B cell (primary cell): ENCODE measurements at regions not wholly inside any gene's neighbourhood (a gene's known extent, or its start where the extent isn't known, plus 50 kb on each side); places are given as distances from the start of the nearest gene placed in this dataset.
"Not testable (repeated sequence)": the region's sequence is repeated elsewhere in the genome, so short reads cannot be mapped to it uniquely, and the experiment has no call there.

ENCODE experiments used
- ATAC-seq: fragments of 200-7000 bp; cut with Tn5 transposase; one replicate; pipeline ENCODE4 v1.10.0; 2021; ENCODE audit warnings: low read depth, mild to moderate bottlenecking, moderate number of reproducible peaks, moderate library complexity
- CTCF ChIA-PET: fragments of 350-600 bp; sonication (Branson Sonifier 250); formaldehyde crosslinking; loops from one replicate; lab custom pipeline; 2021; ENCODE audit warnings: antibody characterized with exemption, inconsistent platforms; lab: Charles Lee
- POLR2A ChIA-PET: fragments of 350-600 bp; sonication (Branson Sonifier 250); formaldehyde crosslinking; loops from one replicate; lab custom pipeline; 2021; ENCODE audit warnings: antibody characterized with exemption; lab: Charles Lee
- DNase-seq: peaks from one replicate; pipeline ENCODE4 v3.0.0; 2013
- H2AFZ ChIP-seq: 2 replicates; pipeline ENCODE4 v1.6.1; 2012; ENCODE audit warnings: mild to moderate bottlenecking, low read depth, low read length; ENCODE audit not compliant: insufficient read depth, poor library complexity, severe bottlenecking
- H3K27ac ChIP-seq, 2 donors: 1 replicate in 1 of 2; 2 replicates in 1 of 2; pipeline ENCODE4 v1.5.1; 2012 to 2013; ENCODE audit warnings: low read length in 2 of 2, mild to moderate bottlenecking in 2 of 2, moderate library complexity in 1 of 2
- H3K27me3 ChIP-seq, 4 experiments: fragments of 200-600 bp in 1 of 4; sonication (generic) in 1 of 4; replicated peaks in 1 of 4; 1 replicate in 2 of 4; 2 replicates in 2 of 4; pipeline versions ENCODE4 v1.6.1 to v1.7.0; 2013 to 2016; ENCODE audit warnings: low read length in 3 of 4, mild to moderate bottlenecking in 2 of 4, mixed read lengths in 1 of 4, moderate library complexity in 1 of 4; ENCODE audit not compliant: insufficient read depth in 4 of 4, control insufficient read depth in 3 of 4; ENCODE audit errors: control extremely low read depth in 1 of 4
- H3K36me3 ChIP-seq, 2 experiments: replicated peaks in 1 of 2; 1 replicate in 1 of 2; 2 replicates in 1 of 2; pipeline versions ENCODE4 v1.6.1 to v1.7.1; 2013; ENCODE audit warnings: low read length in 1 of 2; ENCODE audit not compliant: insufficient read depth in 2 of 2, control insufficient read depth in 1 of 2; ENCODE audit errors: control extremely low read depth in 1 of 2, extremely low read depth in 1 of 2
- H3K4me1 ChIP-seq, 2 donors: fragments of 200-600 bp in 1 of 2; sonication (generic) in 1 of 2; 1 replicate in 1 of 2; 2 replicates in 1 of 2; pipeline versions ENCODE4 v1.5.1 to v1.6.1; 2013 to 2017; ENCODE audit warnings: low read length in 2 of 2; ENCODE audit not compliant: control insufficient read depth in 2 of 2, insufficient read depth in 2 of 2
- H3K4me2 ChIP-seq: replicated peaks from 2 replicates; pipeline ENCODE3; 2012; ENCODE audit warnings: mild to moderate bottlenecking, low read depth, low read length; ENCODE audit not compliant: poor library complexity, severe bottlenecking
- H3K4me3 ChIP-seq, 5 experiments: fragments of 200-600 bp in 1 of 5; sonication (generic) in 1 of 5; 1 replicate in 3 of 5; 2 replicates in 2 of 5; pipeline versions ENCODE4 v1.5.1 to v1.7.0; 2011 to 2016; ENCODE audit warnings: low read length in 4 of 5, mild to moderate bottlenecking in 4 of 5, low read depth in 2 of 5, control low read depth in 1 of 5, moderate library complexity in 1 of 5; ENCODE audit not compliant: insufficient read depth in 1 of 5; ENCODE audit errors: control extremely low read depth in 1 of 5, extremely low read depth in 1 of 5
- H3K79me2 ChIP-seq: fragments of 200-600 bp; sonication (generic); one replicate; pipeline ENCODE4 v1.6.0; 2016; ENCODE audit warnings: low read length; ENCODE audit not compliant: control insufficient read depth, insufficient read depth
- H3K9ac ChIP-seq: fragments of 200-600 bp; sonication (generic); 2 replicates; pipeline ENCODE4 v1.6.1; 2017; ENCODE audit warnings: mild to moderate bottlenecking, low read length, moderate library complexity
- H3K9me3 ChIP-seq, 3 donors: one replicate each; pipeline versions ENCODE4 v1.6.1 to v1.7.1; 2013; ENCODE audit warnings: low read length in 2 of 3; ENCODE audit not compliant: control insufficient read depth in 2 of 3, insufficient read depth in 1 of 3; ENCODE audit errors: control extremely low read depth in 1 of 3
- H4K20me1 ChIP-seq: 2 replicates; pipeline ENCODE4 v1.6.0; 2012; ENCODE audit warnings: mild to moderate bottlenecking, low read length; ENCODE audit not compliant: insufficient read depth, control insufficient read depth, poor library complexity, severe bottlenecking
- H3K27ac Mint-ChIP-seq: one replicate; pipeline ENCODE4 v1.8.0; 2021; ENCODE audit warnings: mixed read lengths
- H3K27me3 Mint-ChIP-seq: one replicate; pipeline ENCODE4 v1.8.0; 2021; ENCODE audit warnings: mixed read lengths
- H3K4me1 Mint-ChIP-seq: one replicate; pipeline ENCODE4 v1.8.0; 2021; ENCODE audit warnings: mixed read lengths
- H3K4me3 Mint-ChIP-seq: one replicate; pipeline ENCODE4 v1.8.0; 2021; ENCODE audit warnings: mixed read lengths
- H3K9me3 Mint-ChIP-seq: one replicate; pipeline ENCODE4 v1.8.0; 2022; ENCODE audit warnings: mixed read lengths; ENCODE audit not compliant: insufficient read depth
- CTCF ChIP-seq: fragments of 200-600 bp; IDR thresholded peaks from one replicate; pipeline ENCODE4 v1.8.0; 2022; ENCODE audit warnings: antibody characterized with exemption, mild to moderate bottlenecking
- EZH2 ChIP-seq: IDR thresholded peaks from 2 replicates; pipeline ENCODE4 v1.6.1; 2012; ENCODE audit warnings: borderline replicate concordance, low read depth, mild to moderate bottlenecking, moderate library complexity, low read length; ENCODE audit not compliant: insufficient read depth, poor library complexity, severe bottlenecking
- WGBS: methylation state at CpG from one replicate; pipeline ENCODE4 v1.1.5; 2013; ENCODE audit warnings: missing lambda C conversion rate; ENCODE audit not compliant: insufficient coverage; 5-methylcytosine and 5-hydroxymethylcytosine counted together
- intact Hi-C: fragments of 100-400 bp; cut with micrococcal nuclease; formaldehyde crosslinking; loops from one replicate; pipeline ENCODE4 v1.10.0; 2022

GRCh38 chr6:92243315-92243714, 1176.0 kb downstream of the EPHA7 start:
- intact Hi-C loops = no loop called here
- POLR2A ChIA-PET = no interaction called here

GRCh38 chr6:92231171-92231701, 1188.1 kb downstream of the EPHA7 start:
- TF ChIP-seq CTCF = no peak
- no peak for TF ChIP-seq EZH2
- H3K4me1 ChIP-seq = no peaks in the 10 kb centered on the region
- H3K4me3 Mint-ChIP-seq = no peak overlapping the region
- CTCF ChIA-PET = no interaction called here
- ATAC-seq (no peak), DNase-seq (no peak)
- peaks cover 6% of the 10 kb centered on the region for H3K9me3 Mint-ChIP-seq
- no peaks in the 10 kb centered on the region for H3K79me2 ChIP-seq
- no peaks in the 10 kb centered on the region for H3K27me3 ChIP-seq
- no peaks in the 10 kb centered on the region for H3K4me1 Mint-ChIP-seq
- no peaks in the 10 kb centered on the region for H3K36me3 ChIP-seq
- intact Hi-C loops = no loop called here
- no peaks in the 10 kb centered on the region for H4K20me1 ChIP-seq
- no peak overlapping the region for H3K4me3 ChIP-seq
- no CpG with 5 or more reads among the region's 1 CpG for WGBS
- no peak overlapping the region for H3K27ac Mint-ChIP-seq
- no peak overlapping the region for H3K27ac ChIP-seq
- no peak overlapping the region for H3K4me2 ChIP-seq
- peaks cover 0 to 3% (median 0%) of the 10 kb centered on the region in 3 donors for H3K9me3 ChIP-seq
- POLR2A ChIA-PET = no interaction called here
- H3K9ac ChIP-seq = no peak overlapping the region
- H3K27me3 Mint-ChIP-seq = no peaks in the 10 kb centered on the region
- no peak overlapping the region for H2AFZ ChIP-seq

More at GRCh38 chr6:92243315-92243714, 1176.0 kb downstream of the EPHA7 start:
- no peaks in the 10 kb centered on the region for H3K9me3 Mint-ChIP-seq
- Histone ChIP-seq H3K9ac (no peak overlapping the region), H3K4me3 (no peak overlapping the region), H3K4me1 (no peaks in the 10 kb centered on the region), H3K27ac (no peak overlapping the region), H4K20me1 (no peaks in the 10 kb centered on the region), H3K36me3 (no peaks in the 10 kb centered on the region), H3K9me3 (no peaks in the 10 kb centered on the region), H3K27me3 (no peaks in the 10 kb centered on the region), H3K4me2 (no peak overlapping the region), H3K79me2 (no peaks in the 10 kb centered on the region), H2AFZ (no peak overlapping the region)
- WGBS = no CpG with 5 or more reads among the region's 3 CpGs
- no peak for TF ChIP-seq CTCF
- TF ChIP-seq EZH2 = no peak
- no peak overlapping the region for H3K27ac Mint-ChIP-seq
- CTCF ChIA-PET = no interaction called here
- no peaks in the 10 kb centered on the region for H3K4me1 Mint-ChIP-seq
- H3K4me3 Mint-ChIP-seq = no peak overlapping the region
- H3K27me3 Mint-ChIP-seq = no peaks in the 10 kb centered on the region
- ATAC-seq (no peak), DNase-seq (no peak)

GRCh38 chr6:92219987-92220386, 1199.4 kb downstream of the EPHA7 start:
- H3K9me3 ChIP-seq, CTCF ChIA-PET, H3K27me3 ChIP-seq, H3K4me3 Mint-ChIP-seq, H3K9me3 Mint-ChIP-seq, H3K4me2 ChIP-seq, POLR2A ChIA-PET, H3K4me3 ChIP-seq, ATAC-seq, H4K20me1 ChIP-seq, H3K4me1 Mint-ChIP-seq, H3K79me2 ChIP-seq, H3K27me3 Mint-ChIP-seq, intact Hi-C loops, H2AFZ ChIP-seq, H3K36me3 ChIP-seq, H3K27ac ChIP-seq, DNase-seq, H3K4me1 ChIP-seq, H3K27ac Mint-ChIP-seq, H3K9ac ChIP-seq: not testable (repeated sequence)
- WGBS = no CpG with 5 or more reads among the region's 4 CpGs
